Right lung (tissue), 2 donors: ENCODE measurements at regions not wholly inside any gene's neighbourhood (a gene's known extent, or its start where the extent isn't known, plus 50 kb on each side); places are given as distances from the start of the nearest gene placed in this dataset.

ENCODE experiments used
- DNase-seq, 2 donors: peaks; one replicate each; pipeline ENCODE4 v3.0.0-alpha.2; 2013

GRCh38 chr7:47147213-47147631, 434.7 kb downstream of the TNS3 start:
- peak; percentile 52 for DNase-seq

DNA sequence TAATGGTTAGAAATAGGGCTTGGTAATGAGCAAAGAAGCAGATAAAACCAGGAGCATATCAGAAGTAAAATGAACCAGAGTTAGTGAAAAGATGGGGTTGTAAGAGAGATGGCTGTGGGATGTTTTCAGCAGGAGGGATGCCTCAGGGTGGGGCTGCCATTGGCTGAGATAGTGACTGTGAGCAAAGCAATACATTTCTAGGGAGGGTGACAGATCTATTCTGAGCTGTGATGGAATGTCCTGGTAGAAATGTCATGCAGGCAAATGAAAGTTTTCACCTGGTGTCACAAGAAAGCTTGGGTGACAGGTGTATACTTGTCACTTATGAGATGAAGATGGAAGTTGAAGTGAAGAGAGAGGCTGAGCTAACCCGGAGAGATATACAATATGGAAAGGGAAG, 435.9 kb downstream of the TNS3 start:
- DNase-seq: no peak

DNA sequence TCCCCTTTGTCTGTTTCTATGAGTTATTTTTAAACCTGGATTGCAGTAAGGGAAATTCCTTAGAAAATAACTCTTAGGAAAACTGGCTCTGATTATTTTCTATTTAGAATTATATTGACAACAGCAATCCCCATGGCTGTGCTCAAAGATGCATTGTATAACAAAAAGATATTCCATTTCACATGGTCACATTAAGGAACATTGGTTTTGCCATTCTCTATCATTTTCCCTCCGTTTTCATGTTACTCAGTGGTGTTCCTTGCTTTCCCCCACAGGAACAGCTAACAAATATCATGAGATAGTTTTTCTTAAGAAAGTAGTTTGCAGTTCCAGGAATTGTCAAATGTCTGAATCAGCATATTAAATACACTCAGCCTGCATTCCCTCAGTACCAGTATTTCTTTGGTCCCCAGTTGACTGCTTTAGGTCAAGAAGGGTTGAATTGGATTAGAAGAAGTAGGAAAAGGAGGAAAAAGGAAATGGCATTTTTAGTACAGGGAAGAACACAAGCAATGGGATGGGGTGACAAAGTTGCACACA, 436.7 kb downstream of the TNS3 start:
- peak in 1 of 2 donors; percentile 20 for DNase-seq

GRCh38 chr7:47143339-47143738, 438.6 kb downstream of the TNS3 start:
- no peak for DNase-seq

DNA sequence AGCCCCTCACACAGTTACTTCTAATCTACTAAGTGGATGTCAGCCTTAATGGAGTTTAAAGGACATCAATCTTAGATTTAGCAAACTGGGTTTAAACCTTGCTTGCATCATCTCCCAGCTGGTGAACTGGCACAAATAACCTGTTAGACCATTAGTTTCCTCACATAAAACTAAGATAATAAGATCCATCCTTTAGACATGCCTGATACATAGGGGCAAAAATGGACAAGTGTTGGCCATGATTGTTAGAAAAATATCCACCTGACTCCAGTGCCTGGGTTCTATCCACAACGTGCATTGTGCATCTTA, 439.1 kb downstream of the TNS3 start:
- DNase-seq: no peak

GRCh38 chr7:47142169-47142866, 439.6 kb downstream of the TNS3 start:
- no peak for DNase-seq

- DNase-seq: no peak
Measured at GRCh38 chr7:47132471-47132870, 449.4 kb downstream of the TNS3 start.

- DNase-seq: no peak
Measured at GRCh38 chr7:47128700-47129099, 453.2 kb downstream of the TNS3 start.

DNA sequence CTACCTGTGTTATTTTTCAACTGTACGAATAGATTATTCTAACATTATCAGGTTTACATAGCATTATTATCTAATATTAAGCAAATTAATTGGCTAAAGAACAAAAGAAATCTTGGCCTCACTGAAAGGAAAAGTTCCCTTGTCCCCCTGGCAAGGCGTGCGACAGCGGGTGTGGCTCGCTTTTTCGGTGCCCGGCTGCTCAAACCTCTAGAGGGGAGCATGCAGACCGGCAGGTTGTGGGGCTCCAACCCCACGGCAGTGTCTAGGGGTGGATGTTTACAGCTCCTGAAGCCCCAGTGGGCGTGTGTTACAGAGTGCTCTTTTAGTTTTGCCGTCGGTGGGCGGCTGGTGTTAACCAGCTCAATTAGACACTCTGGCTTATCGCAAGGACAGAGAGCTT, 456.4 kb downstream of the TNS3 start:
- no peak for DNase-seq

DNA sequence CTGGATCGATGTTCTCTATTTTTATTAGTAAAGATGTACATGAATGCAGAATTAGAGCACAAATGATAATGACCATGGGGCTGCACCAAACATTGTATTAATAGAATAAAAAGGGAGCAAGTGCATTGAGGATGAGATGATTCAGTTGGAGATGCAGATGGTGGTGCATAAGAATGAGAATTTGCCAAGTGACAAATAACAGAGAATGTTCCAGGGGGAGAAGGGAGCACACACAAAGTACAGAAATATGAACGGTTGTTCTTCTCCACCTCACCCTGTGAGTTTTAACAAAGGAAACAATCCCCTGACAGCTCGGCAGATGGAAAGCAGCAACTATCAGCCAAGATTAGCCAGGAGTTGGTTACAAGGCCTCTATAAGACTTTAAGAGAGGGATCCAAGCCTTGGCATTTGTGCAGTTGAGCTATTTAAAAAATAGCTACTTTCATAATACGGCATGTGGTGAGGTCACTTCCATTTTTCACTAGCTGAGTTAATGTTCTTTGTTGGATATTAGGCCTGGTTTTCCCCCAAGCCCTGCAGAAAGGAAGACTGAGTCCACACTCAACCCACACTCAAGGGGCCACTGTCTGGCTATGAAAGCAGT, 462.5 kb downstream of the TNS3 start:
- no peak for DNase-seq

DNA sequence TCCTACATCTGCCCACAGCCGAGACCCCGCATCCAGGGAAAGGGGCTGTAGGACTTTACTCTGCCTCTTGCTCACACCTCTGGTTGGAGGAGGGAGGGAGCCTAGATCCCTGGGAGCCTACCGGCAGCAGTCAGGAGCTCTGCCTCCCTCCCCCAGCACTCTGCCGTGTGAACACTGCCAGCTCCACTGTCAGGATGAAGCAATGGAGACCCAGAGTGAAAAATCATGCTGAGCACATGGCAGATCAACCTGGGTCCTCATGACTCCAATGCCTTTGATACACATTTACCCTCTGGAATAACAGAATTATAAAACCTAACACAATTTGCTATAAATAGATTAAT, 477.7 kb downstream of the TNS3 start:
- no peak for DNase-seq

DNA sequence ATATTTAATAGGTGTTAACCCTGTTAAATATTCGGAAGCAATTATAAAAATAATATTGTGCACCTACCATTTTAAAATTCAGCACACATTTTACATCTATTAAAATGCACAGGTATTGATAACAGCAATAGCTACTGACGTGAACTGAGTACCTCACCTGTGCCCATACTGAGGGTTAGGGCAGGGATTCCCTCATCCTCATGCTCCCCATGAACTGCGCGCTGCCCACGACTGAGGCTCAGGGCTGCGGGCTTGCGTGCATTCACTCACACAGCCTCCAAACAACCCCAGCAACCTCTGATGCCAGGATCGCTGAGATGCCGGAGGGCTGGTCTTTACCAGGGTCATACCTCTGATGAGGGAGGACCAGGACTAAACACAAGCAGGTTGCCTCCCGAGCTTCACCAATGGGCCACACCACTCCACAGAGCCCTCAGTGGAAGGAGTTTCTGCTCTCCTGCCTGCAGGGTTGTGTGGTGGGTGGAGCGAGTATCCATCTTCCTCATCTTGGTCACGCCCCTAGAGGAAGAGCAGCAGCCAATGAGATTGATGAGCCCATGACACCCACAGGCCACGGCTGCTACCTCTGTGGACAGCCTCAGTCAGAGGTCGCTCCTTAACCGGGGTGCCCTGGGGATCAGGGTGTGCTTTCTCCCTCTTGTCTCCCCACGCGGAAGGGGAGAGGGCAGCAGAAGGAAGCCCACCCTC, 478.3 kb downstream of the TNS3 start:
- DNase-seq: no peak

DNA sequence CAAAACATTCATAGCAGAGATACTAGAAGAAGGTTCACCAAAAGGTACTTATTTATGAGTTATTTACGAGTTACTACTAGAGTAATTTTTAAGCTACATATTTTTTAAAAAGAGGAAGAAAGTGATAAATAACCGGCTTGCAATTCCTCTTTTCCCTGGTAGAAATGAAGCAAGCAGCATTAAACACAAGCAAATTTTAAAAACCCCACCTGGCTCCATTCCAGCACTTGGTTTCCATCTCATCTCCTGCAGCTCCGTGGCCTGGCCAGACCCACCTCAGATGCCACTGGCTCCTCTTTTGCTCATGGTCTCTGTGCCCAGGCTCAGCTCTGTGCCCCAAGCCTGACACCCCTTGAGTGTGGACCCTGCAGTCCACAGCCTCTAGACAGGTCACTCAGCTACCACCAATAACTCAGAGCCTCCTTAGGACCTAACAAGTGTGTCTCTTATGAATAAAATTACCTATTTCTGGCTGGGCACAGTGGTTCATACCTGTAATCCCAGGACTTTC, 479.5 kb downstream of the TNS3 start:
- no peak for DNase-seq

DNA sequence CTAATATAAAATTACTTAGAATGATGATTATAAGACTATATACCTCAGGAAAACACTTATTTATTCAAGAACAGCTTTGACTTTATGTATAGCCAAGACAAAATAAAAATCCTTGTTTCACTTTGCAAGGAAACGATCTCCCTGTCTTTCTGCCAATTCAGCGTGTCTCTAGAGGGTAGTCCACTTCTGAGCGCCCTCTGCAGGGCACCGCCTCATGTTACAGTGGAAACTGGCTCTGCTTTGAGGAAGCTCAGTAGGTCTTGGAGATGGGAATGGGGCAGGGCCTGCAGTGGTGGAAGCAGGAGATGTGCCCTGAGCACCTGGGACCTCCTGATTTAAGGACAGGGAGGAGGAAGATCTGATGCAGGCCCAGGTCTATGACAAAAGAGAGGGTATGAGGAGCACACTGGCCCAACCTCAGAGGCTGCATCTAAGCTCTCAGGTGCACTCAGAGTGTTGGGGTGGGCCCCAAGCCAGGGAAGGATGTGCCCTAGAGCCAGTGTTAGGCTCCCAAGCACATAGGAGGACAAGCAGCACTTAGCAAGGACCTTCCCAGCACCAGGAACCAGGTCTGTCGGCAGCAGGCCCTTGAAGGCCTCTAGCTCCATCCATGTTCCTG, 481.0 kb downstream of the TNS3 start:
- DNase-seq: no peak

DNA sequence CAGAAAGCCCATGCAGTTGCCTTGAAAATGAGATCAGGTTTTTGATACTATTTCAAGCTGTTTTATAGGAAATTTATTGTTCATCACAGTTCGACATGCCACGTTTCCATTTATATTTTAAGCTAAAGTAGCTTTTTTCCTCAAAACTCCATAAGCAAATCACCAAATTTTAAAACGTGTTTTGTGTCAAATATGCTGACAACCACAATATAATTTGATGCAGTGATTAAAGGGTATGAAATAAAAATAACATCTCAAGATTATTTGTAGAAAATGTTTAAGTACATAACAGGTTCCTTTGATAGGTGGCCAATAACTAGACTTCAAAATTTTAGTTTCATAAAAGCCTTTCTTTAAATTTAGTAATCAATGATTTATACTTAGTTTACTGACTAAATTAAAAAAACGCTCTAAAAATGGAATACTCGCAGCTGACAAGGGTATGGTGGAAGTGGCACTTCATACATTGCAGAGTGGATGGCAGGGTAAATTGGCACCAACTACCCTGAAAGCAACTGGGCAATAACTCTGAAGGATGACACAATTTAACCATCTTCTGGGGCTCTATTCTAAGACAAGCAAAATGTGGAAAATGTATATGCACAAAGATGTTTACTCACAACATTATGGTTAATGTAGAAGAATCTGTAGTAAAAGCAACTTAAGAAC, 481.6 kb downstream of the TNS3 start:
- DNase-seq: no peak

- DNase-seq: no peak
Measured at GRCh38 chr7:47097431-47097830, 484.5 kb downstream of the TNS3 start.

GRCh38 chr7:47095946-47096345, 486.0 kb downstream of the TNS3 start:
- no peak for DNase-seq

DNA sequence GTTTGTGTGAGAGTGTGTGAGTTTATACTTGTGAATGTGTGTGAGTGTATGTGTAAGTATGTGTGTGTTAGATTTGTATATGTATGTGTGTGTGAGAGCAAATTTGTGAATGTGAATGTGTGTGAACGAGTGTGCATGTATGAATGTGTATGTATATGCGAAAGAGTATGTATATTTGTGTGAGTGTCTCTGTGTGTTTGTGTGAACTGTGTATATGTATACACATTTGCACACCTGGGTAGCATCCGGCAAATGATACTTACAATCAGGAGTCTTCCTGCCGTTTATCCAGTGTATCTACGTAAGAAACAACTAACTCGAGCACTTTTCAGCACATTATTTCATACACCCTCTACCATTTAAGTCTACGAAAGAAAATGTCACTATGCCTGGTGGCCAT, 487.4 kb downstream of the TNS3 start:
- no peak for DNase-seq

GRCh38 chr7:47093320-47094234, 488.3 kb downstream of the TNS3 start:
- no peak for DNase-seq

GRCh38 chr7:47092336-47092735, 489.6 kb downstream of the TNS3 start:
- no peak for DNase-seq

DNA sequence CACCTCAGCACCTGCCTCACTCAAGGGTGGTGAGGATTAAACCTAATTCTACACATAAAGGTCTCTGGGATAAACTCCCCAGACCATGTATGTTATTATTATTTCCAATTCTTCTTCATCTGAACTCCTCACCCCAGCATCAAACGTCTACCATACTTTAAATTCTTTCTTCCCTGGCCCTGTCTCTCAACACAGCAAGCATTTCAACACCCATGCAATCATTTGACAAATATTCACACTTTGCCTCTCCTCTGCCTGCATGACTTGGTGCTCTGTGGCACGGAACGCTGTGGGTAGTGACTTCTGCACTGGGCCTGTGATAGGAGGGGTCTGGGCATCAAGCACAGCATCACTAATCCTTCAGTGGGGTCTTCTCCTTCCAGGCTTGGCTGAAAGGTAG, 490.8 kb downstream of the TNS3 start:
- no peak for DNase-seq
